GM12872 (cell line): ENCODE measurements at regions not wholly inside any gene's neighbourhood (a gene's known extent, or its start where the extent isn't known, plus 50 kb on each side); places are given as distances from the start of the nearest gene placed in this dataset.

ENCODE experiments used
- TF ChIP-seq, protein P1 (sequence below): IDR thresholded peaks from 3 replicates; pipeline ENCODE4 v1.5.1; 2011; ENCODE audit warnings: low read depth, mild to moderate bottlenecking, low read length, moderate library complexity; ENCODE audit not compliant: insufficient read depth

DNA sequence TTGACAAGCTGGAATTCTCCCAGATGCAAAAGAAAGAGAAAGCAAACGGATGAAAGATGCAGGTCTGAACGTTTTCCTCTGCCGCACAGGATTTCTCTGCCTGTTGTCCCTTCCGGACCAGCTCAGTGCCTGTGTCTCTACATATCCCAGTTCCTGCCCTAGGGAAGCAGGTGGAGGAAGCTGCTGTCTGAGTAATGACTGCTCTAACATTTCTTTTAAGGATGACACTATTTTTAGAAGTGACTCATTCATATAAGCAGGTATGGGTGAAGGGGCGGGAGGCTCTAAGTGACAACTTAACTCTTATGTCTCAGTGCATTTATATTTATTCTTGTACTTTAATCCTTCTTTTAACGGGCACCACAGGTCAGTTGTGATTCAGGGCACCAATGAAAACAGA lies 128.8 kb downstream of the SLC24A2 start:
- TF ChIP-seq, protein P1, sequence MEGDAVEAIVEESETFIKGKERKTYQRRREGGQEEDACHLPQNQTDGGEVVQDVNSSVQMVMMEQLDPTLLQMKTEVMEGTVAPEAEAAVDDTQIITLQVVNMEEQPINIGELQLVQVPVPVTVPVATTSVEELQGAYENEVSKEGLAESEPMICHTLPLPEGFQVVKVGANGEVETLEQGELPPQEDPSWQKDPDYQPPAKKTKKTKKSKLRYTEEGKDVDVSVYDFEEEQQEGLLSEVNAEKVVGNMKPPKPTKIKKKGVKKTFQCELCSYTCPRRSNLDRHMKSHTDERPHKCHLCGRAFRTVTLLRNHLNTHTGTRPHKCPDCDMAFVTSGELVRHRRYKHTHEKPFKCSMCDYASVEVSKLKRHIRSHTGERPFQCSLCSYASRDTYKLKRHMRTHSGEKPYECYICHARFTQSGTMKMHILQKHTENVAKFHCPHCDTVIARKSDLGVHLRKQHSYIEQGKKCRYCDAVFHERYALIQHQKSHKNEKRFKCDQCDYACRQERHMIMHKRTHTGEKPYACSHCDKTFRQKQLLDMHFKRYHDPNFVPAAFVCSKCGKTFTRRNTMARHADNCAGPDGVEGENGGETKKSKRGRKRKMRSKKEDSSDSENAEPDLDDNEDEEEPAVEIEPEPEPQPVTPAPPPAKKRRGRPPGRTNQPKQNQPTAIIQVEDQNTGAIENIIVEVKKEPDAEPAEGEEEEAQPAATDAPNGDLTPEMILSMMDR, result no peak

DNA sequence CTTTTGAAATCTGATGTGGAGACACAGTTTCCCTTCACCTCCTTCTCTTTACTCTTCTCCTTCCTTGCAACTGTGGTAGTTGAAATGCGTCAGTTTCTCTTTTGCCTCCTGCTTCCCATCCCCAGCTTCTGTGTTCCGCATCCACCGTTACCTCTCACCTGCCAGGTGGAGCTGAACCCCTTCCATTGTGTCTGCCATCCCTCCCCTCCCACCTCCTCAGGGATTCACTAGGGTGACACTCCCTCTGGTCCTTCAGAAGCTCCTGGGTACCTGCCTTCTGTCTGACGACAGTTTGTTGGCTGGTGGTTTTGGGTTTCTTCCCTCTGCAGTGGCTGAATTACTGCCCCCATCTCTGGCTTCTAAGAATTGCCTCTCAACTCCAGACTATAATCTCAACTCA lies 132.1 kb downstream of the SLC24A2 start:
- TF ChIP-seq, protein P1, result no peak

DNA sequence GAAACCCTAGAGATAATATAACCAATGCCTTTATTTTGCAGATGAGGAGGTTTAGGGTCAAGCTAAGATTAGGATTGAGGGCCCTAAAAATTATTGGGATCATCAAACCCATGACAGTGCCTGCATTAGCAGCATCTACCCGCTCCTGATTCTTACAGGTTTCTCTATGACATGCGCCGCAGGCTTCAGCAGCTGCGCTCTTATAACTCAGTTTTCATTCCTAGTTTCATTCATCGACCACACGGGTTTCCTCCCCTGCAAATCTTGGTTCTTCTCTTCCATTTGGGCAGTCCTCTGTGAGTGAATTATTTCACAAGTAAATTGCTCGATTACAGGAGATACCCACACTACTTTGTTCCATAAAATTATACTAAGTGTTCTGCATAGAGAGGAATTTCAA lies 137.2 kb downstream of the SLC24A2 start:
- TF ChIP-seq, protein P1, result no peak

DNA sequence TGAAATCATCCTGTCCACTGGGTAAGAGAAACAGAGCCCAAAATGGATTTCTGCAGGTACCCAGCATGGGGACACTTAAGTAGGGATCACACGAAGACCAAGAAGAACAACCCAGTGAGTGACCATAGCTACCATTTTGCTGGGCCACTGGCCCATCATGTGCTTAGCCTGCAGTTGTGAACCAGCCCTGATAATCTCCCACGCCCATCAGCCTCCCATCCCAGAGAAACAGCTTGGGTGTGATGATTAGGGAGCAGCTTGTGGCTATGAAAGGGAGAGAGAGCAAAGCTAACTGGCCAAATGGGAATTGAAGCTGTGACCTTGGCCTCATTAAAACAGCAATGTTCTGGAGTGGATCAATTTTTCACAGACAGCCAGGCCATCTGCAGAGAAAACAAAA lies 138.5 kb downstream of the SLC24A2 start:
- TF ChIP-seq, protein P1, result no peak

DNA sequence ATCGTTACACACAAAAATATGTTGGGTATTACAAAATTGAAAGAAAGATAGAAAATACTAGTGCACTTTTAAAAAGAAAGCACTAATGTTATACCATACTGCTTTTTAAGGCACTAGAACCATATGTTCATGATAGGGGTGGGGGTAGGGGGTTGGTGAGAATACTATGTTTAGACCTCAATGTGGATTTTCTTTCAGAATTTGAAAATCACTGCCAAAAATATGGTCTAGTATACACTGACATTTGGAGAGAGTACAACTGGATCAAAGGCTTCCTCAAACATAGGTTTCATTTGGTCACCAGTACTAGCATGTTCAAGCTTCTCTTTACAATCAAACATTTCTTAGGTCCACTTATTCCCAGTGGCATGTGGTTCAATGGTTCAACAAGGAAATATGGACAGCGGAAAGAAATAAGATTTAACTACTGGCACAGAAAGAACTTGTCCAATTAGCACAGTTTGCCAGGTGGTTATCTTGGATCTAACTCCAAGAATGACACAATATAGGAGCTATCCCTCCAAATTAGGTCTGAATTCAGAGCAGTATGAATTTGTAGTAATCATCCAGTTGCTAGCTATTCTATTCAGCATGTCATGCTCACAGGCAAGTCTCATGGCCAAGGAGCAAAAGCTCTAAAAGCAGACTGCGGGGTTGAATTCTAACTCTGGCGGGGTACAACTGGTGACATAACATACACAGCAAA lies 139.3 kb downstream of the SLC24A2 start:
- TF ChIP-seq, protein P1, result no peak

DNA sequence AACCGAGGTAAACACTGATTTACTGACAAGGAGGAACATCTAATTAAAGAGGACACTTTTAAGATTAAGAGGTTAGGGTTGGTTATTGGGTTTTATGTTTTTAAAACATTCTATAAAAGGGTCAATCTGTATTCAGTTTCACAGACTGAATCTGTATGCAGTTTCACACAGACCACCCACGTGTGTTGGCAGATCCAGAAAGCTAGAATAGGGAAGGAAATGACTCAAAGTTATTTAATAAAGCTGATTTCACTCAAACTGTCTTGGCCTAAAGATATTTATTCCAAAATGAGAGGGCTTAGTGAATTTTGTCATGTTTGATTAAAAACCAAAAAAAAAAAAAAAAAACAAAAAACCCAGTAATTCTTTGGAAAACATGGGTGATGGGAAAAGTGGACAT lies 140.2 kb downstream of the SLC24A2 start:
- TF ChIP-seq, protein P1, result no peak

DNA sequence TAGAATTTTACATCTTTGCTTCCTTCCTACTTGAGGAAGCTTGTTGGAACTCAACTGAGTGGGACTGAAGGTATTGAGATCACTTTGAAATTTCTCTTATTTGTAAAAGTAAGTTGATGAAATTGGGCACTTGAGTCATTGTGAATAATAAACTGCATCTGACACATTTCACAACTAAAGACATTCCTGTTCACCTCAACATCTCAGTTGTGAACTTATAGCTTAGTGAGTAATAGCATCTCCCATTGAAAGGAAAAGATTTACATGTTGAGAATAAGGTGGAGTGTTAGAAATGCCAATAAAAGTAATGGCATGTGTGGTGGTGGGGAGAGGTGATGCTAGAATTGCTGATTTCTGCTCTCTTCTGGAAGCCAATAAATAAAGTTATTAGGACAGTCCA lies 145.0 kb downstream of the SLC24A2 start:
- TF ChIP-seq, protein P1, result no peak
